ENCODE measurements at regions not wholly inside any gene's neighbourhood (a gene's known extent, or its start where the extent isn't known, plus 50 kb on each side); places are given as distances from the start of the nearest gene placed in this dataset.
A peak's percentile ranks its signal among the peaks of the same experiment; 100 is the strongest.
"Not testable (repeated sequence)": the region's sequence is repeated elsewhere in the genome, so short reads cannot be mapped to it uniquely, and the experiment has no call there.

- H3K4me3 ChIP-seq (ENCODE audit: low read depth, low read length) = no peak overlapping the region
- TF ChIP-seq, protein P1, sequence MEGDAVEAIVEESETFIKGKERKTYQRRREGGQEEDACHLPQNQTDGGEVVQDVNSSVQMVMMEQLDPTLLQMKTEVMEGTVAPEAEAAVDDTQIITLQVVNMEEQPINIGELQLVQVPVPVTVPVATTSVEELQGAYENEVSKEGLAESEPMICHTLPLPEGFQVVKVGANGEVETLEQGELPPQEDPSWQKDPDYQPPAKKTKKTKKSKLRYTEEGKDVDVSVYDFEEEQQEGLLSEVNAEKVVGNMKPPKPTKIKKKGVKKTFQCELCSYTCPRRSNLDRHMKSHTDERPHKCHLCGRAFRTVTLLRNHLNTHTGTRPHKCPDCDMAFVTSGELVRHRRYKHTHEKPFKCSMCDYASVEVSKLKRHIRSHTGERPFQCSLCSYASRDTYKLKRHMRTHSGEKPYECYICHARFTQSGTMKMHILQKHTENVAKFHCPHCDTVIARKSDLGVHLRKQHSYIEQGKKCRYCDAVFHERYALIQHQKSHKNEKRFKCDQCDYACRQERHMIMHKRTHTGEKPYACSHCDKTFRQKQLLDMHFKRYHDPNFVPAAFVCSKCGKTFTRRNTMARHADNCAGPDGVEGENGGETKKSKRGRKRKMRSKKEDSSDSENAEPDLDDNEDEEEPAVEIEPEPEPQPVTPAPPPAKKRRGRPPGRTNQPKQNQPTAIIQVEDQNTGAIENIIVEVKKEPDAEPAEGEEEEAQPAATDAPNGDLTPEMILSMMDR (IDR thresholded peaks at IDR 0.05; ENCODE audit: low read depth, low read length) = no peak
- TF ChIP-seq POLR2A (IDR thresholded peaks at IDR 0.05; ENCODE audit: extremely low read depth, insufficient read length) (no peak), MAX (IDR thresholded peaks at IDR 0.05; ENCODE audit: low read depth, low read length) (no peak), MYC (IDR thresholded peaks at IDR 0.05; ENCODE audit: low read depth, low read length) (no peak)
- no peak for DNase-seq (ENCODE audit: low read depth)
Measured at GRCh38 chr13:18235172-18235571, 946.5 kb downstream of the TUBA3C start.

GRCh38 chr13:18234451-18234850 is 947.2 kb downstream of the TUBA3C start:
- not testable (repeated sequence) for DNase-seq (ENCODE audit: low read depth); H3K4me3 ChIP-seq (ENCODE audit: low read depth, low read length)

DNA sequence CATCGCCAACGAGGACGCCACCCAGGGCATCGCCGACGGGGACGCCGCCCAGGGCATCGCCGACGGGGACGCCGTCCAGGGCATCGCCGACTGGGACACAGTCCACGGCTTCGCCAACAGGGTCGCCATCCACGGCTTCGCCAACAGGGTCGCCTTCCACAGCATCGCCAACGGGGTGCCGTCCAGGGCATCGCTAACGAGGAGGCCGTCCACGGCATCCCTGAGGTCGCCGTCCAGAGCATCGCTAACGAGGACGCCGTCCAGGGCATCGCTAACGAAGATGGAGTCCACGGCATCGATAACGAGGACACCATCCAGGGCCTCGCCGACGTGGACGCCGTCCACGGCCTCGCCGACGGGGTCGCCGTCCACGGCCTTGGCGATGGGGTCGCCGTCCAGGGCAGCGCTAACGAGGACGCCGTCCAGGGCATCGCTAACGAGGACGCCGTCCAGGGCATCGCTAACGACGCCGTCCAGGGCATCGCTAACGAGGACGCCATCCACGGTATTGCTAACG is 947.8 kb downstream of the TUBA3C start:
- H3K4me3 ChIP-seq (ENCODE audit: low read depth, low read length) = no peak overlapping the region
- TF ChIP-seq POLR2A (IDR thresholded peaks at IDR 0.05; ENCODE audit: extremely low read depth, insufficient read length) (no peak), MAX (IDR thresholded peaks at IDR 0.05; ENCODE audit: low read depth, low read length) (no peak), MYC (IDR thresholded peaks at IDR 0.05; ENCODE audit: low read depth, low read length) (no peak)
- TF ChIP-seq, protein P1 (IDR thresholded peaks at IDR 0.05; ENCODE audit: low read depth, low read length) = no peak
- DNase-seq (ENCODE audit: low read depth) = no peak

DNA sequence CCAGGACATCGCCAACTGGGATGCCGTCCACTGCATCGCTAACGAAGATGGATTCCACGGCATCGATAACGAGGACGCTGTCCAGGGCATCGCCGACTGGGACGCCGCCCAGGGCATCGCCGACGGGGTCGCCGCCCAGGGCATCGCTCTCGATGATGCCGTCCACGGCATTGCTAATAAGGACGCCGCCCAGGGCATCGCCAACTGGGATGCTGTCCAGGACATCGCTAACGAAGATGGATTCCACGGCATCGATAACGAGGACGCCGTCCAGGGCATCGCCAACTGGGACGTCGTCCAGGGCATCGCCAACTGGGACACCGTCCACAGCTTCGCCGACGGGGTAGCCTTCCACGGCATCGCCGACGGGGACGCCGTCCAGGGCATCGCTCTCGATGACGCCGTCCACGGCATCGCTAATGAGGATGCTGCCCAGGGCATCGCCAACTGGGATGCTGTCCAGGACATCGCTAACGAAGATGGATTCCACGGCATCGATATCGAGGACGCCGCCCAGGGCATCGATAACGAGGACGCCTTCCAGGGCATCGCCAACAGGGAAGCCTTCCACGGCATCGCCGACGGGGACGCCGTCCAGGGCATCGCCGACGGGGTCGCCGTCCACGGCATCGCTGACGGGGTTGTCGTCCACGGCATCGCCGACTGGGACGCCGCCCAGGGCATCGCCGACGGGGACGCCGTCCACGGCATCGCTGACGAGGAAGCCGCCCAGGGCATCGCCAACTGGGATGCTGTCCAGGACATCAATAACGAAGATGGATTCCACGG is 948.4 kb downstream of the TUBA3C start:
- TF ChIP-seq MYC (IDR thresholded peaks at IDR 0.05; ENCODE audit: low read depth, low read length) = no peak
- no peak for TF ChIP-seq POLR2A (IDR thresholded peaks at IDR 0.05; ENCODE audit: extremely low read depth, insufficient read length)
- no peak overlapping the region for H3K4me3 ChIP-seq (ENCODE audit: low read depth, low read length)
- DNase-seq (ENCODE audit: low read depth) = no peak

GRCh38 chr13:18232298-18232993 is 949.2 kb downstream of the TUBA3C start:
- DNase-seq (ENCODE audit: low read depth) = no peak
- no peak for TF ChIP-seq POLR2A (IDR thresholded peaks at IDR 0.05; ENCODE audit: extremely low read depth, insufficient read length)
- no peak overlapping the region for H3K4me3 ChIP-seq (ENCODE audit: low read depth, low read length)

DNA sequence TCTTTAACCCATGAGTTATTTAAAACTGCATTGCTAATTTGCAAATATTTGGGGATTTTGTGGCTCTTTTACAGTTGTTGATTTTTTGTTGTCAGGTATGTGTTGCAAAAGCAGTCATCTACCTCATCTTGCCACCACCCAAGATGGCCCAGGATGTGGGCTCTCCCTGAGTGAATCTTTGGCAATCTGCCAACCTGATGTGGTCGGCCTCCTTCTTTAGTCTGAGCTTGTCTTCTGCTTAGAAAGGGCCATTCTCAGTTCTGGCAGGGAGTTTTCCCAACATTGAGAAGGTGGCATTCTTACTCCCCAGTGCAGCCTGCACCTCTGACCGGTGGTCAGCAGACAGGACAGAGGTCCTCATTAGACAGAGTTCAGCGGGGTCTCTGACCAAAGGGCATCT is 957.2 kb downstream of the TUBA3C start:
- not testable (repeated sequence) for H3K4me3 ChIP-seq (ENCODE audit: low read depth, low read length)
- peak; percentile 39 for DNase-seq (ENCODE audit: low read depth)

DNA sequence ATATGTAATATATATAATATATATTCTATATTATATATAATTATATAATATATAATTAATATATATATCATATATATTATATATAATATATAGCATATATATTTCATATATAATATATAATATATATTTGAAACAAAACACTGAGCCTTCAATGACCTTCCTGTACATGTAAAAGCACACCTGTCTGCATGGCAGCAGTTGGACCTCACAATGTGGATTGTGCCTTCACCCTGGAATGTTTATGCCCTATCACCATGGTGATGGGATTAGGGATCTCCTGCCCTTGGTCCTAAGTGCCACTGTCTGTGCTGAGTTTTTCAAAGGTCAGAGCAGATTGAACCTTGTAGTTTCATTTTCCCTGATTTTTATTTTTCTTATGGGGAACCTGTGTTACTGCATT is 966.9 kb downstream of the TUBA3C start:
- not testable (repeated sequence) for H3K4me3 ChIP-seq (ENCODE audit: low read depth, low read length); DNase-seq (ENCODE audit: low read depth)

DNA sequence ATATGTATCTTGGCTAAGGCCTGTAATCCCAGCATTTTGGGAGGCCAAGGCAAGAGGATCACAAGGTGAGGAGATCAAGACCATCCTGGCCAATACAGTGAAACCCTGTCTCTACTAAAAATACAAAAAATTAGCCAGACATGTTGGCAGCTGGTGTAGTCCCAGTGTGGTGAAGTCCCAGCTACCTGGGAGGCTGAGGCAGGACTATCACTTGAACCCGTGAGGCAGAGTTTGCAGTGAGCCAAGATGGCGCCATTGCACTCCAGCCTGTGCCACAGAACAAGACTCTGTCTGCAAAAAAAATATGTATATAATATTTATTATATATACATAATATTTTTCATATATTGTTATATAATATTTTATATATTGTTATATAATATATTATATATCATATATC is 968.1 kb downstream of the TUBA3C start:
- H3K4me3 ChIP-seq (ENCODE audit: low read depth, low read length); DNase-seq (ENCODE audit: low read depth): not testable (repeated sequence)

DNA sequence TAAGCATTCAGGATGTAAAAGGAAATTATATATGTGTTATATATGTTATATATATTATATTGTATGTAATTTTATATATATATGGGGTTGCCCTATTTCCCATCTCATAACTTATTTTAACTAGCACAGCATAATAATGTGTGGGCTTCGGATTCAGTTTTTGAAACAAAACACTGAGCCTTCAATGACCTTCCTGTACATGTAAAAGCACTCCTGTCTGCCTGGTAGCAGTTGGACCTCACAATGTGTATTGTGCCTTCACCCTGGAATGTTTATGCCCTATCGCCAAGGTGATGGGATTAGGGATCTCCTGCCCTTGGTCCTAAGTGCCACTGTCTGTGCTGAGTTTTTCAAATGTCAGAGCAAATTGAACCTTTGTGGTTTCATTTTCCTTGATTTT is 968.8 kb downstream of the TUBA3C start:
- TF ChIP-seq POLR2A (IDR thresholded peaks at IDR 0.05; ENCODE audit: extremely low read depth, insufficient read length) (no peak), MAX (IDR thresholded peaks at IDR 0.05; ENCODE audit: low read depth, low read length) (no peak), MYC (IDR thresholded peaks at IDR 0.05; ENCODE audit: low read depth, low read length) (no peak)
- TF ChIP-seq, protein P1 (IDR thresholded peaks at IDR 0.05; ENCODE audit: low read depth, low read length) = no peak
- no peak overlapping the region for H3K4me3 ChIP-seq (ENCODE audit: low read depth, low read length)
- no peak for DNase-seq (ENCODE audit: low read depth)

- DNase-seq (ENCODE audit: low read depth); H3K4me3 ChIP-seq (ENCODE audit: low read depth, low read length): not testable (repeated sequence)
Measured at GRCh38 chr13:18211752-18212560, 969.7 kb downstream of the TUBA3C start.

DNA sequence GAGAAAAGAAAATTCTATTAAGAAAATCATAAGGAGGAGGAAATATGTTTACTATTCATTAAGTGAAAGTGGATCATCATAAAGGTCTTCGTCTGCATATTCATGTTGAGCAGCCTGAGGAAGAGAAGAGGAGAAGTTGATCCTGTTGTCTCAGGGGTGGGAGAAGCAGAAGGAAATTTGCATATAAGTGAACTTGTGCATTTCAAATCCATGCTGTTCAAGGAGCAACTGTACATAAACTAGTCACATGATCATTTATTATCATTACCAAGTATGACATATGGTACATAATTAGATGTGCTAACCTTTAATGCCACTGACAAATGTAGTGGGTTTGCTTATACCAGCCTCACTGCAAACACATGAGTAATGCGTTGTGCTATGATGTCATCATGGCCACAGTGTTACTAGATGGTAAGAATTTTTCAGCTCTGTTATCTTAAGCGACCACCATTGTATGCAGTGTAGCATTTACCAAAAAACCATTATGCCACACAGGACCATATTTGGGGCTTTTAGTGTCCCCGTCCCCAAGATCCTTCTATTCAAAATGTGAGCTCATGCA is 976.9 kb downstream of the TUBA3C start:
- H3K4me3 ChIP-seq (ENCODE audit: low read depth, low read length); DNase-seq (ENCODE audit: low read depth): not testable (repeated sequence)

- DNase-seq (ENCODE audit: low read depth); H3K4me3 ChIP-seq (ENCODE audit: low read depth, low read length): not testable (repeated sequence)
Measured at GRCh38 chr13:18195365-18195678, 986.3 kb downstream of the TUBA3C start.
